ENCODE measurements at regions not wholly inside any gene's neighbourhood (a gene's known extent, or its start where the extent isn't known, plus 50 kb on each side); places are given as distances from the start of the nearest gene placed in this dataset.

DNA sequence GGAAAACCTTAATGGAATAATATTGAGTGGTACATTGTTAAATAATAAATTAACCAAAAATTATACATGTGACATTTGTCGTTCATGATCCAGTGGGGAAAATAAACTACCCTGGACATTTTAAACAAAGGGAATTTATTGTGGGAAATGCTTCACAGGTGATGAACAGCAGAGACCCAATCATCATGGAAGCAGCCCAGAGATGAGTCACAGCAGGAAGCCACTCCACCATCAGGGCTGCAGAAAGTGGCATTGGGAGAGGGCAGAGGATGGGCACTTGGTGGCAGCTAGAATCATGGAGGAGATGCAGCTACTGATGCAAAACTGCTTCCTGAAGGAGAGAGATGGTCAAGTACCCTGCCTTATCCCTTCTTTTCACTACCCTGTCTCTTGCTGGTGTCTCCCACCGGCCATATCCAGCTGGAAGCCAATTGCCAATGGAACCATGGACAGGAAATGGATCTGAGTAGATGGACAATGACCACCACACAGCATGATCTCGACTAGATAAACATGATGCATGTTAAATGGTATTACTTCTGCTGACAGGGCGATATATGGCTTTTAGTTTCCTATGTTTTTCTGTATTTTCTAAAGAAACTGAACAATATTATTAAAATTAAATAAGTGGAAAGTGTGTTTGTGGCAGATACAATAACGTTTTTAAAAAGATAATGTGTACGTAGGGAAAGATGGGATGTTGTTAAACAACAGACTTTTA lies 139.8 kb downstream of the RPIA start:
- TF ChIP-seq, protein P1, sequence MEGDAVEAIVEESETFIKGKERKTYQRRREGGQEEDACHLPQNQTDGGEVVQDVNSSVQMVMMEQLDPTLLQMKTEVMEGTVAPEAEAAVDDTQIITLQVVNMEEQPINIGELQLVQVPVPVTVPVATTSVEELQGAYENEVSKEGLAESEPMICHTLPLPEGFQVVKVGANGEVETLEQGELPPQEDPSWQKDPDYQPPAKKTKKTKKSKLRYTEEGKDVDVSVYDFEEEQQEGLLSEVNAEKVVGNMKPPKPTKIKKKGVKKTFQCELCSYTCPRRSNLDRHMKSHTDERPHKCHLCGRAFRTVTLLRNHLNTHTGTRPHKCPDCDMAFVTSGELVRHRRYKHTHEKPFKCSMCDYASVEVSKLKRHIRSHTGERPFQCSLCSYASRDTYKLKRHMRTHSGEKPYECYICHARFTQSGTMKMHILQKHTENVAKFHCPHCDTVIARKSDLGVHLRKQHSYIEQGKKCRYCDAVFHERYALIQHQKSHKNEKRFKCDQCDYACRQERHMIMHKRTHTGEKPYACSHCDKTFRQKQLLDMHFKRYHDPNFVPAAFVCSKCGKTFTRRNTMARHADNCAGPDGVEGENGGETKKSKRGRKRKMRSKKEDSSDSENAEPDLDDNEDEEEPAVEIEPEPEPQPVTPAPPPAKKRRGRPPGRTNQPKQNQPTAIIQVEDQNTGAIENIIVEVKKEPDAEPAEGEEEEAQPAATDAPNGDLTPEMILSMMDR (IDR thresholded peaks at IDR 0.05; ENCODE audit: poor library complexity) = no peak
- TF ChIP-seq EZH2 (IDR thresholded peaks at IDR 0.05; ENCODE audit: borderline replicate concordance) (no peak), EZH2phosphoT487 (IDR thresholded peaks at IDR 0.05; ENCODE audit: low read depth, severe bottlenecking, unreplicated experiment) (no peak)

All from hepatocyte (in vitro differentiated cells).